H1 (cell line): ENCODE measurements at regions not wholly inside any gene's neighbourhood (a gene's known extent, or its start where the extent isn't known, plus 50 kb on each side); places are given as distances from the start of the nearest gene placed in this dataset.

Experiments
- CTCF ChIA-PET: fragments of 300-600 bp; sonication (Branson Sonifier 250); formaldehyde crosslinking; loops from one replicate; lab custom pipeline; 2021; ENCODE audit not compliant: partially characterized antibody; lab: Charles Lee
- POLR2A ChIA-PET: fragments of 300-600 bp; sonication (Branson Sonifier 250); formaldehyde crosslinking; loops from one replicate; lab custom pipeline; 2021; ENCODE audit warnings: inconsistent platforms; ENCODE audit not compliant: partially characterized antibody; lab: Charles Lee
- DNase-seq, 2 experiments: peaks; one replicate each; pipeline versions ENCODE4 v3.0.0 to v3.0.0-alpha.2; 2010 to 2022; ENCODE audit warnings: low spot score in 2 of 2, low read depth in 1 of 2, mixed read lengths in 1 of 2
- FAIRE-seq: peaks from 2 replicates; lab custom pipeline; 2011; peaks lifted over from hg19 to GRCh38; lab: Jason Lieb, UNC
- H2AFZ ChIP-seq: 2 replicates; pipeline ENCODE4 v1.8.1; 2012; ENCODE audit warnings: low read length, inconsistent platforms
- H2AK5ac ChIP-seq: 2 replicates; pipeline ENCODE4 v1.6.1; 2013; ENCODE audit warnings: low read depth, low read length
- H2BK120ac ChIP-seq: replicated peaks from 2 replicates; pipeline ENCODE3; 2013; ENCODE audit warnings: low read depth, low read length, inconsistent platforms
- H2BK12ac ChIP-seq: 2 replicates; pipeline ENCODE4 v1.6.1; 2013; ENCODE audit warnings: low read depth, low read length
- H2BK15ac ChIP-seq: 2 replicates; pipeline ENCODE4 v1.6.1; 2013; ENCODE audit warnings: low read length
- H2BK20ac ChIP-seq: 2 replicates; pipeline ENCODE4 v1.6.1; 2013; ENCODE audit warnings: low read length
- H2BK5ac ChIP-seq: 2 replicates; pipeline ENCODE4 v1.6.1; 2013; ENCODE audit warnings: low read depth, low read length
- H3K14ac ChIP-seq: 2 replicates; pipeline ENCODE4 v1.6.1; 2013; ENCODE audit warnings: inconsistent platforms; ENCODE audit not compliant: insufficient read length
- H3K18ac ChIP-seq: 2 replicates; pipeline ENCODE4 v1.6.1; 2013; ENCODE audit warnings: low read length; ENCODE audit errors: extremely low read depth
- H3K23ac ChIP-seq: 2 replicates; pipeline ENCODE4 v1.6.1; 2013; ENCODE audit warnings: inconsistent platforms; ENCODE audit not compliant: insufficient read length
- H3K23me2 ChIP-seq: 2 replicates; pipeline ENCODE4 v1.6.1; 2013; ENCODE audit warnings: low read depth, low read length
- H3K27ac ChIP-seq: 2 replicates; pipeline ENCODE4 v1.6.1; 2011; ENCODE audit warnings: low read depth, low read length, inconsistent platforms
- H3K27me3 ChIP-seq, 4 experiments: replicated peaks in 1 of 4; 1 replicate in 1 of 4; 2 replicates in 3 of 4; pipeline versions ENCODE4 v1.6.1 to v1.8.1; 2011 to 2013; ENCODE audit warnings: low read length in 3 of 4, mild to moderate bottlenecking in 3 of 4, inconsistent platforms in 2 of 4, mixed read lengths in 2 of 4, moderate library complexity in 1 of 4; ENCODE audit not compliant: control insufficient read depth in 3 of 4, insufficient read depth in 3 of 4; ENCODE audit errors: extremely low read depth in 1 of 4
- H3K36me3 ChIP-seq, 4 experiments: 2 replicates each; pipeline versions ENCODE4 v1.6.1 to v1.8.1; 2011 to 2013; ENCODE audit warnings: mild to moderate bottlenecking in 4 of 4, low read length in 3 of 4, moderate library complexity in 2 of 4, control low read depth in 1 of 4, inconsistent platforms in 1 of 4; ENCODE audit not compliant: insufficient read depth in 4 of 4, control insufficient read depth in 2 of 4
- H3K4ac ChIP-seq: replicated peaks from 2 replicates; pipeline ENCODE3; 2013; ENCODE audit warnings: low read length, low read depth, mixed read lengths, inconsistent platforms; ENCODE audit not compliant: insufficient read length
- H3K4me1 ChIP-seq, 4 experiments: replicated peaks in 1 of 4; 1 replicate in 1 of 4; 2 replicates in 3 of 4; pipeline versions ENCODE4 v1.6.1 to v1.8.1; 2011 to 2013; ENCODE audit warnings: low read length in 3 of 4, inconsistent platforms in 2 of 4, mixed read lengths in 1 of 4; ENCODE audit not compliant: insufficient read depth in 4 of 4, control insufficient read depth in 3 of 4
- H3K4me2 ChIP-seq, 2 experiments: 2 replicates each; pipeline versions ENCODE4 v1.6.1 to v1.8.1; 2011 to 2013; ENCODE audit warnings: low read depth in 2 of 2, low read length in 2 of 2, control low read depth in 1 of 2, inconsistent platforms in 1 of 2, mild to moderate bottlenecking in 1 of 2; ENCODE audit not compliant: insufficient read depth in 1 of 2
- H3K4me3 ChIP-seq, 4 experiments: fragments of 200-600, 300-600 bp in 1 of 4; sonication (generic), shearing (Covaris generic), sonication (Bioruptor Twin) in 1 of 4; 2 replicates each; pipeline versions ENCODE4 v1.5.1 to v1.8.1; 2011 to 2016; ENCODE audit warnings: low read length in 4 of 4, low read depth in 3 of 4, control low read depth in 2 of 4, inconsistent platforms in 2 of 4, mild to moderate bottlenecking in 2 of 4, mixed read lengths in 1 of 4, moderate library complexity in 1 of 4; ENCODE audit not compliant: insufficient read depth in 2 of 4; ENCODE audit errors: extremely low read depth in 1 of 4
- H3K56ac ChIP-seq: replicated peaks from 2 replicates; pipeline ENCODE3; 2013; ENCODE audit warnings: low read depth, mild to moderate bottlenecking, mixed read lengths, low read length, inconsistent platforms; ENCODE audit not compliant: insufficient read length
- H3K79me1 ChIP-seq: 2 replicates; pipeline ENCODE4 v1.6.1; 2013; ENCODE audit warnings: low read depth, low read length, control low read depth
- H3K79me2 ChIP-seq, 2 experiments: 2 replicates each; pipeline versions ENCODE4 v1.6.1 to v1.8.1; 2012 to 2013; ENCODE audit warnings: low read length in 2 of 2, mild to moderate bottlenecking in 2 of 2, inconsistent platforms in 1 of 2; ENCODE audit not compliant: insufficient read depth in 2 of 2, control insufficient read depth in 1 of 2
- H3K9ac ChIP-seq, 4 experiments: replicated peaks in 1 of 4; 1 replicate in 1 of 4; 2 replicates in 3 of 4; pipeline versions ENCODE4 v1.6.1 to v1.8.1; 2011 to 2013; ENCODE audit warnings: low read depth in 3 of 4, low read length in 3 of 4, control low read depth in 2 of 4, mild to moderate bottlenecking in 2 of 4, moderate library complexity in 2 of 4, inconsistent platforms in 1 of 4; ENCODE audit errors: extremely low read depth in 1 of 4
- H3K9me3 ChIP-seq, 2 experiments: 2 replicates each; pipeline versions ENCODE4 v1.6.1 to v1.8.1; 2012 to 2013; ENCODE audit warnings: mild to moderate bottlenecking in 2 of 2, moderate library complexity in 2 of 2, control low read depth in 1 of 2, inconsistent platforms in 1 of 2, low read depth in 1 of 2, low read length in 1 of 2, mixed read lengths in 1 of 2; ENCODE audit not compliant: insufficient read depth in 2 of 2
- H4K20me1 ChIP-seq, 2 experiments: replicated peaks in 1 of 2; 2 replicates each; pipeline versions ENCODE3 to v1.8.1; 2011 to 2013; ENCODE audit warnings: inconsistent platforms in 2 of 2, low read length in 2 of 2, mild to moderate bottlenecking in 1 of 2; ENCODE audit not compliant: insufficient read depth in 2 of 2, control insufficient read depth in 1 of 2
- H4K5ac ChIP-seq: 2 replicates; pipeline ENCODE4 v1.6.1; 2013; ENCODE audit warnings: low read length, low read depth, mixed read lengths, inconsistent platforms; ENCODE audit not compliant: insufficient read length
- H4K8ac ChIP-seq: 2 replicates; pipeline ENCODE4 v1.8.0; 2013; ENCODE audit warnings: mild to moderate bottlenecking, moderate library complexity, low read length, inconsistent platforms; ENCODE audit not compliant: insufficient read depth; ENCODE audit errors: extremely low read depth
- H4K91ac ChIP-seq: replicated peaks from 2 replicates; pipeline ENCODE3; 2013; ENCODE audit warnings: low read length, mixed read lengths, inconsistent platforms; ENCODE audit not compliant: insufficient read length
- BRCA1 ChIP-seq: IDR thresholded peaks from 2 replicates; pipeline ENCODE4 v1.6.1; 2012; ENCODE audit warnings: low read depth, low read length, improper control_type of control experiment
- CBX8 ChIP-seq: fragments of 300-800, 300-1000 bp; sonication (generic); IDR thresholded peaks from 2 replicates; pipeline ENCODE4 v1.7.1; 2016; ENCODE audit warnings: low read depth, low read length, borderline replicate concordance
- GABPA ChIP-seq: IDR thresholded peaks from 2 replicates; pipeline ENCODE4 v1.6.1; 2011; ENCODE audit warnings: mild to moderate bottlenecking, low read length, moderate library complexity, borderline replicate concordance; ENCODE audit not compliant: insufficient read depth
- GTF2F1 ChIP-seq: IDR thresholded peaks from 2 replicates; pipeline ENCODE4 v1.6.1; 2012; ENCODE audit warnings: low read depth, low read length, improper control_type of control experiment, borderline replicate concordance
- JUND ChIP-seq: IDR thresholded peaks from 2 replicates; pipeline ENCODE4 v1.6.1; 2011; ENCODE audit warnings: mild to moderate bottlenecking, improper control_type of control experiment, low read length
- NRF1 ChIP-seq: IDR thresholded peaks from 2 replicates; pipeline ENCODE4 v1.6.1; 2011; ENCODE audit warnings: mild to moderate bottlenecking, low read depth, low read length, improper control_type of control experiment
- POLR2AphosphoS5 ChIP-seq: IDR thresholded peaks from 2 replicates; pipeline ENCODE4 v1.6.1; 2011; ENCODE audit warnings: low read depth, low read length
- RNF2 ChIP-seq: fragments of 200-900, 300-1000 bp; sonication (generic); IDR thresholded peaks from 2 replicates; pipeline ENCODE4 v1.7.1; 2016; ENCODE audit warnings: borderline replicate concordance, low read depth, mild to moderate bottlenecking, antibody characterized with exemption, low read length; ENCODE audit not compliant: poor library complexity, severe bottlenecking; ENCODE audit errors: missing control alignments
- SAP30 ChIP-seq: fragments of 300-600 bp; sonication (generic); IDR thresholded peaks from 2 replicates; pipeline ENCODE4 v1.7.1; 2012; ENCODE audit warnings: low read length, moderate library complexity, mild to moderate bottlenecking, inconsistent platforms; ENCODE audit not compliant: insufficient read depth, insufficient replicate concordance
- SIN3A ChIP-seq, 2 experiments: IDR thresholded peaks in 1 of 2; conservative IDR thresholded peaks in 1 of 2; 2 replicates each; pipeline ENCODE4 v1.6.1; 2011 to 2012; ENCODE audit warnings: low read length in 2 of 2, improper control_type of control experiment in 1 of 2, low read depth in 1 of 2, mild to moderate bottlenecking in 1 of 2
- SIX5 ChIP-seq: IDR thresholded peaks from 2 replicates; pipeline ENCODE4 v1.6.1; 2011; ENCODE audit warnings: mild to moderate bottlenecking, low read depth, low read length
- SRF ChIP-seq: IDR thresholded peaks from 2 replicates; pipeline ENCODE4 v1.6.1; 2011; ENCODE audit warnings: mild to moderate bottlenecking, low read depth, low read length, moderate library complexity
- TAF7 ChIP-seq: optimal IDR thresholded peaks from 2 replicates; pipeline ENCODE3; 2011; ENCODE audit warnings: low read depth, mild to moderate bottlenecking, inconsistent platforms, low read length, moderate library complexity, borderline replicate concordance
- WGBS, 2 experiments: shearing (Covaris generic) in 1 of 2; methylation state at CpG; one replicate each; pipeline versions ENCODE4 v1.1.6 to v1.1.7; 2013 to 2015; ENCODE audit warnings: low lambda C conversion rate in 2 of 2, mixed read lengths in 2 of 2, inconsistent platforms in 1 of 2, low coverage in 1 of 2, missing lambda C conversion rate in 1 of 2; ENCODE audit not compliant: insufficient replicate concordance in 2 of 2, insufficient coverage in 1 of 2, insufficient read length in 1 of 2; ENCODE audit errors: extremely low coverage in 1 of 2, missing lambda C conversion rate in 1 of 2; 5-methylcytosine and 5-hydroxymethylcytosine counted together

GRCh38 chr3:187994221-187995042 lies 159.5 kb upstream of the LPP start:
- DNase-seq: no peak
- peaks cover 0 to 5% (median 1%) of the 10 kb centered on the region in 4 experiments; a peak in 3 of 7 replicates for H3K4me1 ChIP-seq
- no peak overlapping the region for H2BK20ac ChIP-seq
- H2BK15ac ChIP-seq: no peak overlapping the region
- H3K4ac ChIP-seq: no peak overlapping the region
- no peak overlapping the region for H3K4me2 ChIP-seq
- H4K20me1 ChIP-seq: no peaks in the 10 kb centered on the region
- no peak overlapping the region for H2AFZ ChIP-seq
- H3K79me2 ChIP-seq: no peaks in the 10 kb centered on the region
- H4K91ac ChIP-seq: no peak overlapping the region
- no peak for FAIRE-seq
- H2AK5ac ChIP-seq: no peak overlapping the region
- no peak overlapping the region for H2BK12ac ChIP-seq
- no peak overlapping the region for H3K9ac ChIP-seq
- H3K14ac ChIP-seq: no peak overlapping the region
- H3K23me2 ChIP-seq: peaks cover 3% of the 10 kb centered on the region; the same call in 1 of the 2 replicates
- no peak overlapping the region for H4K8ac ChIP-seq
- 89% methylated on average over 4 of the region's 4 CpGs; no CpG with 5 or more reads in 1 of the 2 experiments for WGBS, 2 experiments
- H3K56ac ChIP-seq: no peak overlapping the region
- no peaks in the 10 kb centered on the region for H3K79me1 ChIP-seq
- H3K23ac ChIP-seq: no peak overlapping the region
- H3K36me3 ChIP-seq: no peaks in the 10 kb centered on the region
- CTCF ChIA-PET: no interaction called here
- no peak overlapping the region for H2BK5ac ChIP-seq
- POLR2A ChIA-PET: no interaction called here
- H3K18ac ChIP-seq: no peak overlapping the region
- no peaks in the 10 kb centered on the region; a peak in 1 of 7 replicates for H3K27me3 ChIP-seq
- no peak overlapping the region for H3K27ac ChIP-seq
- no peak overlapping the region for H3K4me3 ChIP-seq
- H3K9me3 ChIP-seq: no peaks in the 10 kb centered on the region
- H2BK120ac ChIP-seq: no peak overlapping the region
- H4K5ac ChIP-seq: no peak overlapping the region
- no peak for TF ChIP-seq SIX5
- TF ChIP-seq BRCA1: no peak
- no peak for TF ChIP-seq NRF1
- no peak for TF ChIP-seq JUND
- no peak for TF ChIP-seq POLR2AphosphoS5
- TF ChIP-seq RNF2: no peak
- no peak for TF ChIP-seq SIN3A (conservative IDR thresholded peaks at IDR 0.05 in 1 of 2, IDR thresholded peaks at IDR 0.05 in 1 of 2; ENCODE audit: low read depth in 1 of 2, low read length in 2 of 2)
- no peak for TF ChIP-seq SRF
- no peak for TF ChIP-seq CBX8
- no peak for TF ChIP-seq SAP30
- no peak for TF ChIP-seq TAF7
- TF ChIP-seq GABPA: no peak
- TF ChIP-seq GTF2F1: no peak
